Neural crest cell (in vitro differentiated cells): ENCODE measurements at regions not wholly inside any gene's neighbourhood (a gene's known extent, or its start where the extent isn't known, plus 50 kb on each side); places are given as distances from the start of the nearest gene placed in this dataset.

Experiments
- DNase-seq: peaks from one replicate; pipeline ENCODE4 v3.0.0; 2021; ENCODE audit warnings: low read depth, mixed read lengths, low spot score
- H3K27ac Mint-ChIP-seq: one replicate; pipeline ENCODE4 v1.8.0; 2021; ENCODE audit warnings: mild to moderate bottlenecking, mixed read lengths; ENCODE audit not compliant: unreplicated experiment
- H3K27me3 Mint-ChIP-seq: 2 replicates; pipeline ENCODE4 v1.8.0; 2021; ENCODE audit warnings: low read depth, mild to moderate bottlenecking, mixed read lengths
- H3K36me3 Mint-ChIP-seq: 2 replicates; pipeline ENCODE4 v1.8.0; 2021; ENCODE audit warnings: low read depth, mild to moderate bottlenecking, mixed read lengths
- H3K4me1 Mint-ChIP-seq: 2 replicates; pipeline ENCODE4 v1.8.0; 2021; ENCODE audit warnings: mixed read lengths
- H3K4me3 Mint-ChIP-seq: one replicate; pipeline ENCODE4 v1.8.0; 2021; ENCODE audit warnings: mild to moderate bottlenecking, mixed read lengths
- H3K9me3 Mint-ChIP-seq: 2 replicates; pipeline ENCODE4 v1.8.0; 2021; ENCODE audit warnings: mixed read lengths
- CTCF ChIP-seq: fragments of 200-600 bp; sonication (generic); conservative IDR thresholded peaks from 2 replicates; pipeline ENCODE4 v1.5.0; 2021; ENCODE audit warnings: antibody characterized with exemption, mild to moderate bottlenecking

- Mint-ChIP-seq H3K4me3 (no peak overlapping the region), H3K9me3 (no peaks in the 10 kb centered on the region), H3K36me3 (no peaks in the 10 kb centered on the region), H3K27me3 (peaks cover 71% of the 10 kb centered on the region), H3K4me1 (peaks cover 11% of the 10 kb centered on the region), H3K27ac (no peak overlapping the region)
- no peak for TF ChIP-seq CTCF
- DNase-seq = no peak
These were observed 249.3 kb downstream of the REEP3 start for GRCh38 chr10:63770523-63770922.

- H3K27me3 Mint-ChIP-seq = peaks cover 69% of the 10 kb centered on the region
- H3K4me1 Mint-ChIP-seq = peaks cover 1% of the 10 kb centered on the region
- no peak for DNase-seq
- H3K36me3 Mint-ChIP-seq = no peaks in the 10 kb centered on the region
- H3K9me3 Mint-ChIP-seq = no peaks in the 10 kb centered on the region
- H3K4me3 Mint-ChIP-seq = no peak overlapping the region
- no peak for TF ChIP-seq CTCF
- H3K27ac Mint-ChIP-seq = no peak overlapping the region
These were observed 251.3 kb downstream of the REEP3 start for GRCh38 chr10:63772491-63772890.

GRCh38 chr10:63773106-63773505, 251.9 kb downstream of the REEP3 start:
- DNase-seq = no peak
- no peak overlapping the region for H3K27ac Mint-ChIP-seq
- H3K9me3 Mint-ChIP-seq = no peaks in the 10 kb centered on the region
- peaks cover 66% of the 10 kb centered on the region for H3K27me3 Mint-ChIP-seq
- H3K36me3 Mint-ChIP-seq = no peaks in the 10 kb centered on the region
- no peak overlapping the region for H3K4me3 Mint-ChIP-seq
- TF ChIP-seq CTCF = no peak
- H3K4me1 Mint-ChIP-seq = no peaks in the 10 kb centered on the region

GRCh38 chr10:63773962-63774361, 252.8 kb downstream of the REEP3 start:
- no peak for TF ChIP-seq CTCF
- H3K27ac Mint-ChIP-seq = no peak overlapping the region
- H3K9me3 Mint-ChIP-seq = peaks cover 3% of the 10 kb centered on the region
- no peak overlapping the region for H3K4me3 Mint-ChIP-seq
- no peaks in the 10 kb centered on the region for H3K36me3 Mint-ChIP-seq
- peaks cover 57% of the 10 kb centered on the region for H3K27me3 Mint-ChIP-seq
- no peaks in the 10 kb centered on the region for H3K4me1 Mint-ChIP-seq
- no peak for DNase-seq

GRCh38 chr10:63780101-63780500, 258.9 kb downstream of the REEP3 start:
- no peak for DNase-seq
- Mint-ChIP-seq H3K9me3 (peaks cover 3% of the 10 kb centered on the region), H3K4me1 (no peaks in the 10 kb centered on the region), H3K36me3 (no peaks in the 10 kb centered on the region), H3K27me3 (peaks cover 14% of the 10 kb centered on the region), H3K4me3 (no peak overlapping the region), H3K27ac (no peak overlapping the region)
- no peak for TF ChIP-seq CTCF

GRCh38 chr10:63781226-63781625, 260.0 kb downstream of the REEP3 start:
- no peak overlapping the region for H3K4me3 Mint-ChIP-seq
- peaks cover 8% of the 10 kb centered on the region for H3K27me3 Mint-ChIP-seq
- DNase-seq = no peak
- peaks cover 3% of the 10 kb centered on the region for H3K9me3 Mint-ChIP-seq
- H3K27ac Mint-ChIP-seq = no peak overlapping the region
- no peaks in the 10 kb centered on the region for H3K4me1 Mint-ChIP-seq
- H3K36me3 Mint-ChIP-seq = no peaks in the 10 kb centered on the region
- TF ChIP-seq CTCF = no peak
